HCT116 (cell line): ENCODE measurements at regions not wholly inside any gene's neighbourhood (a gene's known extent, or its start where the extent isn't known, plus 50 kb on each side); places are given as distances from the start of the nearest gene placed in this dataset.

Experiments
- YY1 ChIP-seq: IDR thresholded peaks from 2 replicates; pipeline ENCODE4 v1.6.1; 2011; ENCODE audit warnings: low read length, low read depth, moderate library complexity, mild to moderate bottlenecking; ENCODE audit not compliant: insufficient replicate concordance; ENCODE audit errors: extremely low read depth
- ZNF274 ChIP-seq: fragments of 200-500 bp; sonication (Bioruptor generic); IDR thresholded peaks from 2 replicates; pipeline ENCODE4 v1.6.1; 2014; ENCODE audit warnings: mild to moderate bottlenecking, low read depth, low read length, inconsistent platforms

DNA sequence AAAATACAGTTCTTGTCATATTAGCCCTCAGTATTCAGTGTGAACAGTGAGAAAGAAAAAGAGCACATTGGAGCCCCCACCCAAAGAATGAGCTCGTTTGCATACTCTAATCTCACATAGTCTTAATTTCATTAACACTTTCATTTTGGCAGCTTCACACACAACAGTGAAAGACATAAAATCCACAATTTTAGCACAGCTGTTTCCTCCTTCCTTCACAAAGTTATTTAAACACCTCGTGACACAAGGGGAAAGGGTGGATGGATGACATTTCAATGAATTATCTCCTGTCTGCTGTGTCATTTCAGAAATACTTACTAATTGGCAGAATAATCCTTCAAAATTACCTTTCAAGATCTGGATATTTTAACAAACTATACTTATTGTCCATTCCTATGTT, 299.3 kb downstream of the KCNJ2 start:
- no peak for TF ChIP-seq ZNF274
- no peak for TF ChIP-seq YY1
